Left colon (tissue), 2 donors: ENCODE measurements at regions not wholly inside any gene's neighbourhood (a gene's known extent, or its start where the extent isn't known, plus 50 kb on each side); places are given as distances from the start of the nearest gene placed in this dataset.
"Not testable (repeated sequence)": the region's sequence is repeated elsewhere in the genome, so short reads cannot be mapped to it uniquely, and the experiment has no call there.

ENCODE experiments used
- ATAC-seq: fragments of 200-7000 bp; cut with Tn5 transposase; one replicate; pipeline ENCODE4 v1.9.1; 2020; ENCODE audit warnings: mild to moderate bottlenecking, moderate library complexity
- DNase-seq, 2 donors: peaks; one replicate each; pipeline ENCODE4 v3.0.0-alpha.2; 2020
- intact Hi-C, 2 donors: fragments of 100-400 bp; cut with DNase I in 1 of 2; cut with micrococcal nuclease in 1 of 2; formaldehyde crosslinking; loops; one replicate each; pipeline versions ENCODE4 v1.11.2 to v1.14.0; 2022; cut with DNase I, micrococcal nuclease
- donor health status: DM: no; HTN: no; CAD: no.
- donor health status: DM: yes; HTN: yes; CAD: no.

GRCh38 chr5:36452424-36453006 is 150.8 kb upstream of the RANBP3L start:
- DNase-seq (no peak), ATAC-seq (no peak)
- intact Hi-C loops: no loop called here

- ATAC-seq: no peak
- DNase-seq: no peak
- intact Hi-C loops: no loop called here
Observed at GRCh38 chr5:36457511-36458270, 148.7 kb upstream of the SLC1A3 start.

GRCh38 chr5:36458746-36459145 is 147.7 kb upstream of the SLC1A3 start:
- intact Hi-C loops: no loop called here
- ATAC-seq (no peak), DNase-seq (no peak)

- intact Hi-C loops: no loop called here
- DNase-seq: no peak
- ATAC-seq: no peak
Observed at GRCh38 chr5:36459176-36460135, 146.9 kb upstream of the SLC1A3 start.

GRCh38 chr5:36462295-36463021 is 143.9 kb upstream of the SLC1A3 start:
- DNase-seq: no peak
- no peak for ATAC-seq
- intact Hi-C loops: no loop called here

GRCh38 chr5:36475942-36476341 is 130.5 kb upstream of the SLC1A3 start:
- DNase-seq, ATAC-seq, intact Hi-C loops: not testable (repeated sequence)

GRCh38 chr5:36478646-36479317 is 127.6 kb upstream of the SLC1A3 start:
- intact Hi-C loops: no loop called here
- ATAC-seq (no peak), DNase-seq (no peak)

GRCh38 chr5:36481454-36482120 is 124.8 kb upstream of the SLC1A3 start:
- intact Hi-C loops: no loop called here
- no peak for ATAC-seq
- no peak for DNase-seq

- DNase-seq: no peak
- intact Hi-C loops: no loop called here
- ATAC-seq: no peak
Observed at GRCh38 chr5:36482812-36483211, 123.6 kb upstream of the SLC1A3 start.

GRCh38 chr5:36489505-36489904 is 116.9 kb upstream of the SLC1A3 start:
- ATAC-seq (no peak), DNase-seq (no peak)
- intact Hi-C loops: no loop called here

- intact Hi-C loops: no loop called here
- DNase-seq (no peak), ATAC-seq (no peak)
Observed at GRCh38 chr5:36491856-36492255, 114.5 kb upstream of the SLC1A3 start.

GRCh38 chr5:36492984-36493654 is 113.3 kb upstream of the SLC1A3 start:
- DNase-seq (no peak), ATAC-seq (no peak)
- intact Hi-C loops: no loop called here

- ATAC-seq: no peak
- intact Hi-C loops: no loop called here
- no peak for DNase-seq
Observed at GRCh38 chr5:36494028-36494427, 112.4 kb upstream of the SLC1A3 start.

- DNase-seq: peak in 1 of 2 donors; percentile 29
- intact Hi-C loops: no loop called here
- ATAC-seq: no peak
Observed at GRCh38 chr5:36494841-36495601, 111.4 kb upstream of the SLC1A3 start.

- intact Hi-C loops: no loop called here
- ATAC-seq: no peak
- no peak for DNase-seq
Observed at GRCh38 chr5:36495611-36496010, 110.8 kb upstream of the SLC1A3 start.

GRCh38 chr5:36496471-36496870 is 109.9 kb upstream of the SLC1A3 start:
- intact Hi-C loops: no loop called here
- ATAC-seq (no peak), DNase-seq (no peak)

- ATAC-seq (no peak), DNase-seq (no peak)
- intact Hi-C loops: no loop called here
Observed at GRCh38 chr5:36502608-36503007, 103.8 kb upstream of the SLC1A3 start.
